ENCODE measurements at regions not wholly inside any gene's neighbourhood (a gene's known extent, or its start where the extent isn't known, plus 50 kb on each side); places are given as distances from the start of the nearest gene placed in this dataset.
A peak's percentile ranks its signal among the peaks of the same experiment; 100 is the strongest.

- Mint-ChIP-seq H3K36me3 (ENCODE audit: low read depth) (no peaks in the 10 kb centered on the region), H3K27me3 (peaks cover 23% of the 10 kb centered on the region), H3K27ac (no peak overlapping the region), H3K4me1 (peaks cover 4% of the 10 kb centered on the region), H3K4me3 (no peak overlapping the region)
- ATAC-seq, result no peak
- H3K9me3 ChIP-seq (ENCODE audit: control insufficient read depth, low read length, poor library complexity, severe bottlenecking), result no peaks in the 10 kb centered on the region
- DNase-seq, result no peak
Measured at GRCh38 chr13:53238261-53238660, 209.6 kb downstream of the OLFM4 start.

DNA sequence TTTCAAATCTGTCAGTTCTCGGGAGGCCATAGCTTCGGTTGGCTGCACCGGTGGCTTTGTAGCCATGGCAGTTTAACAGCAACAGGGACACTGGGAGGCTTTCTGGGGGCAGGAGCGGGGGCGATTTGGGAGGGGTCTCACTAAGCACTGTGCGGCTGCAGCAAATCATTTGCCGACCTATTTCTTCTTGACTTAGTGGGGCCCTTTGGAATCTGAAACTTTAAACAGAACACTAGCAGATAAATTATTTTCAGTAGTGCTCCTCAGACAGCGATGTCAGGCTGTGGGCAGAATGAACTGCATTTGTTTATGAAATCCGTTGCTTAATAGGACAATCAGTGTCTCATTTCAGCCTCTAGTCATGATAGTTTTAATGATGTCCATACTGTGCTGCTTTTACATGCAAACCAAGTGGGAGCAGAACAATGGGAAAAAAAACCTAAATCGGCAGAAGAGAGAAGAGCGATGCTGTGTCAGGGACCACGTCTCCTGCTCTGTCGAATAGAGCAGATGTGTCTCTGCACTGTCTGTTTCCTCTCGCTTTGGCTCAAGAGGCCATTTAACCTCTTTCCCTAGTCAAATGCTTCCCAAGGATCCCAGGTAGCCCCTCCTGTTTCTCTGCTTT lies 211.9 kb downstream of the OLFM4 start:
- Mint-ChIP-seq H3K4me3 (no peak overlapping the region), H3K27me3 (peaks cover 36% of the 10 kb centered on the region), H3K36me3 (ENCODE audit: low read depth) (no peaks in the 10 kb centered on the region), H3K27ac (no peak overlapping the region), H3K4me1 (peaks cover 4% of the 10 kb centered on the region)
- no peaks in the 10 kb centered on the region for H3K9me3 ChIP-seq (ENCODE audit: control insufficient read depth, low read length, poor library complexity, severe bottlenecking)
- ATAC-seq (no peak), DNase-seq (no peak)

DNA sequence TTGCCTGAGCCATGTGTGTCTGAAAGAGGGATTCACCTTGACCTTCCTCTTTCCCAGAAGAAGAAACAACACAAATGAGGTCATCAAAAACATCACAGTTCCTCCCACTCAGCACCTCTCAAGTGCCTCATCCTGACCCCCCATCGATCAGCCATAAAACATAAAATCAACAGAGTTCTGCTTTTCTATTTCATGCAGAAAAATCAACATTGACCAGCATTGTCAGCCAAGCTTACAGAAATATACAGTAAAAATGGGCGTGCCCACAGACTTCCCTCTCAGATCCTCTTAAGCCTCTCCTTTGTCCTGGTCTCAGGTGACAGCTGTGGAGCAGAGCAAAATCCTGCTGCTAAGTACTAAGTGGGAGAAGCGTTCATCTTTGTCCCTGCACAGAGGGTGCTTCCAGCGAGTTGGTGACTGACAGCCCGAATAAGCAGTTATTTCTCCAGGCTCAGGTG lies 213.3 kb downstream of the OLFM4 start:
- Mint-ChIP-seq H3K27me3 (peaks cover 36% of the 10 kb centered on the region), H3K4me1 (peaks cover 4% of the 10 kb centered on the region), H3K36me3 (ENCODE audit: low read depth) (no peaks in the 10 kb centered on the region), H3K4me3 (no peak overlapping the region), H3K27ac (no peak overlapping the region)
- DNase-seq (no peak), ATAC-seq (no peak)
- H3K9me3 ChIP-seq (ENCODE audit: control insufficient read depth, low read length, poor library complexity, severe bottlenecking), result no peaks in the 10 kb centered on the region

DNA sequence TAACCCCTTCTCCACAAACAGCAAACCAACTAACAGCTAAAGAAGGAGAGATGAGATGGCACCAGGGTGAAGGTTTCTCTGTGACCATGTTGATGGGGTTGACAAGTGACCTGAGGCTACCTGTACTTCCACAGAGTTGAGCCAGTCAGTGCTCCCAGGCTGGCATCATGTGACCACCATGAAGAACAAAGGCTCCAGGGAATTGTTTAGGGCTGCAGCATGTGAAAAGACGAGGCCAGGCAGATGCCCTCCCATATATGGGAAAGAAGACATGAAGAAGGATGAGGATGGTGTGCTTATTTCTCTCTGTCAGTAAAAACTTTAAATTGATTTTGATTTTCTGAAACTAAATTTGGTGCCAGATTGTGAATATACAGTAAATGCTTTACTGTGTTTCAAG lies 220.6 kb downstream of the OLFM4 start:
- no peak overlapping the region for H3K27ac Mint-ChIP-seq
- H3K36me3 Mint-ChIP-seq (ENCODE audit: low read depth), result no peaks in the 10 kb centered on the region
- H3K4me1 Mint-ChIP-seq, result peaks cover 2% of the 10 kb centered on the region
- H3K9me3 ChIP-seq (ENCODE audit: control insufficient read depth, low read length, poor library complexity, severe bottlenecking), result no peaks in the 10 kb centered on the region
- no peak for ATAC-seq
- peaks cover 12% of the 10 kb centered on the region for H3K27me3 Mint-ChIP-seq
- no peak for DNase-seq
- H3K4me3 Mint-ChIP-seq, result no peak overlapping the region

DNA sequence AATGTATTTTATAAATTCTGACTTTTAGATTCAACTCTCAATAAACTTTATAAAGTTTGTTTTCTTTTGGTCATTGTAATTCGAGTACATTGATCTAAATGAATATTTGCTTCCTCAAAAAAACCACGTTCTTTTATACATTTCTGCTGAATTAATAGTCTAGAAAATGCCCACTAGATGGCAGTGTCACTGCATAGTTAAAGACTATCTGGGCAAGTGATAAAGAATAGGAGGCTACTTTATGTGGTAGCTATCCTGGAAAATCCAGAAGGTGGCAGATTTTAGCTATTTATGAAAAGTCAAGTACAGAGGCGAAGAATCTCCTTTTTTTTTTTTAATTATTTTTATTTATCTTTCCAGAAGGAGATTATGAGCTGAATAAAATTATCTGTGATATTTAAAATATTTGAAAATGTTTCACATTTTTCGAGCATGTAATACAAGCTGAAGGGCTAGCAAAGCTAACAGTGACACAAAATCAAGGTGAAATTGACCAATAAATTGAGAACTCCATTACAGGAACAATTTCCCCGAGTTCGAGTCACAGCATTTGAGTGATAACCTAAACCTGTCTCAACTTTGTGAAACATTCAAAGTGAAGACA lies 221.8 kb downstream of the OLFM4 start:
- Mint-ChIP-seq H3K36me3 (ENCODE audit: low read depth) (no peaks in the 10 kb centered on the region), H3K27me3 (peaks cover 5% of the 10 kb centered on the region), H3K27ac (no peak overlapping the region), H3K4me3 (no peak overlapping the region), H3K4me1 (peaks cover 2% of the 10 kb centered on the region)
- H3K9me3 ChIP-seq (ENCODE audit: control insufficient read depth, low read length, poor library complexity, severe bottlenecking), result no peaks in the 10 kb centered on the region
- ATAC-seq (peak; percentile 47), DNase-seq (no peak)

DNA sequence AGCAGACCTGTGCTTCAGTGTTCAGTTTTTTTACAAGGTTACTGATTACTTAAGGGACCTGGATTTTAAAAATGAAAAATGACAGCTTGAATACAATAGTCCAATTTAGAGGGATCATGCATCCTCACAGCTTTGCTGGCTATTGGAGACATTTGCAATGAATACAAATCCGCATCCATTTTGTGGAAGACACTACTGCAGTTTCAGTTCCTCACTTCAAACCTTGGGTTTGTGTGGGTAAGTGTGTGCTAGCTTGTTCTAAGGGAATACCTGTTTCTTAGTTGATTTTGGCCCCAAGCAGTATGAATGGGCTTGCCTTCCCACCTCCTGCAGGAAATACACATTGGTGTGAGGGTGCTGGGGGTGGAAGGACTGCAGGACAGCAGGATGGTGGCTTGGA lies 222.4 kb downstream of the OLFM4 start:
- Mint-ChIP-seq H3K4me3 (no peak overlapping the region), H3K27me3 (peaks cover 6% of the 10 kb centered on the region), H3K4me1 (peaks cover 2% of the 10 kb centered on the region), H3K27ac (no peak overlapping the region), H3K36me3 (ENCODE audit: low read depth) (no peaks in the 10 kb centered on the region)
- no peak for DNase-seq
- H3K9me3 ChIP-seq (ENCODE audit: control insufficient read depth, low read length, poor library complexity, severe bottlenecking), result no peaks in the 10 kb centered on the region
- no peak for ATAC-seq

DNA sequence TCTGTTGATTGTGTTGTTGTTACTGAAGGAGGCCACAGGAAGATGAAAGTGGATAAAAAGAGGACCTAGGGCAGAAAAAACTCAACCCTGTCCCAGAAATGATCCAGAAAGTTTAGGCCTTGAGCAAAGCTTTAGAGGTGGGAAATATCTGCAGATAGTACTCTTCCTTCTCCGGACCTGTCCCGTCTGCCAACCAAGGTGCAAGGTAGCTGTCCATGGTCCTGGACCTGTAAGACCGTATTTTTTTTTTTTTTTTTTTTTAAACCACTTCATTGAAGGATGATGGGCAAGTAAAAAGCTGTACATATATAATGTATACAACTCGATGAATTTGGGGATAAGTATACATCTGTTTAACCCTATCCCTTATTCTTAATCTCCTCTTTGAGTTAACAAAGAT lies 225.9 kb downstream of the OLFM4 start:
- no peaks in the 10 kb centered on the region for H3K9me3 ChIP-seq (ENCODE audit: control insufficient read depth, low read length, poor library complexity, severe bottlenecking)
- DNase-seq (no peak), ATAC-seq (no peak)
- no peaks in the 10 kb centered on the region for H3K36me3 Mint-ChIP-seq (ENCODE audit: low read depth)
- peaks cover 10% of the 10 kb centered on the region for H3K27me3 Mint-ChIP-seq
- peaks cover 2% of the 10 kb centered on the region for H3K4me1 Mint-ChIP-seq
- H3K27ac Mint-ChIP-seq, result no peak overlapping the region
- no peak overlapping the region for H3K4me3 Mint-ChIP-seq

DNA sequence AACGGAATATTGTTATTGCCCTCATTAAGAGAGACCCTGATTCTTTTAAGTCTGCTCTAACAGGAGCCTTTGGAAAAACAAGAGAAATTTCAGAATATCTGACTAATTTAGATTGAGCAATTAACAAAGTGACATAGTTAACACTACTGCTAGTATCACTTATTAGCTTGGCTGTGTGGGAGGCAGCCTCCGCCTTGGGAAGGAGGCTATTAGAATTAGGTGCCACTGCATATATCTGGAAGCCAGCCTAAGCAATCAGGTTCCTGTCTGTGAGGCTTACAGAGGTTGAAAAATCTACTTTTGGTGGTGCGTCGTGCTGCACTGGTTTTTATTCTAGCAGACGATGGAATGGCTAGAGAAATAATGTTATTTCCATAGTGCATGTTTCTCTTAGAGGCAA lies 227.2 kb downstream of the OLFM4 start:
- DNase-seq, result no peak
- no peaks in the 10 kb centered on the region for H3K9me3 ChIP-seq (ENCODE audit: control insufficient read depth, low read length, poor library complexity, severe bottlenecking)
- H3K27ac Mint-ChIP-seq, result no peak overlapping the region
- H3K4me1 Mint-ChIP-seq, result peaks cover 2% of the 10 kb centered on the region
- no peak overlapping the region for H3K4me3 Mint-ChIP-seq
- H3K36me3 Mint-ChIP-seq (ENCODE audit: low read depth), result no peaks in the 10 kb centered on the region
- peaks cover 10% of the 10 kb centered on the region for H3K27me3 Mint-ChIP-seq
- ATAC-seq, result no peak

- Mint-ChIP-seq H3K4me1 (no peaks in the 10 kb centered on the region), H3K27me3 (peaks cover 6% of the 10 kb centered on the region), H3K4me3 (no peak overlapping the region), H3K36me3 (ENCODE audit: low read depth) (no peaks in the 10 kb centered on the region), H3K27ac (no peak overlapping the region)
- DNase-seq (no peak), ATAC-seq (no peak)
- H3K9me3 ChIP-seq (ENCODE audit: control insufficient read depth, low read length, poor library complexity, severe bottlenecking), result no peaks in the 10 kb centered on the region
Measured at GRCh38 chr13:53260594-53260993, 232.0 kb downstream of the OLFM4 start.

DNA sequence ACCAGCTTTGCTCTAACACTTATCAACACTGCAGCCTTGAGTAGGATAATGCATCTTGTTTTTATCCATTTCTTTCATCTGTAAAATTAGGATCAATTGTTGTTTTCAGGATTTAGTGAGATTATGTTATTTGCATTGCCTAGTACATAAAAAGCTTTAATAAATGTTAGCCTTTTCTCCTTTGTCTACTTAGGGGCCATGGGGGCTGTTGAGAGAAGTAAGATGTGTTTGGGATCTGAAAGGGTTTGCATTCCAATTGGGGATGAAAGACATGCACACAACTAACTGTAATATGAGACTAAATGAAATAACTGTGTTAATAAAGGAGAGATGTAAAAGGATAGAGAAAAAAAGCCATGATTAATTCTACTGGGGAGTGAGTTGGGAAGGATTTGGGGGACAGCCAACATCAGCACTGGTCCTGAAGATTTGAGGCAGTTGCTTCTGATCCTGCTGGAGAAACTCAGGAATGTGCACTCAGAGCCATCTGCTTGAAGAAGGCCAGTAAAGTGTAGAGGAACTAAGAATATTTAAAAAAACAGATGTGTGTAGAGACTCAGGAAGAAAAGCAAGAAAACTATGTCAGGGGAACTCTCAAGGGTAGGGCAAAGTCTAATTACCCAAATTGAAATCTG lies 236.3 kb downstream of the OLFM4 start:
- no peak overlapping the region for H3K4me3 Mint-ChIP-seq
- H3K36me3 Mint-ChIP-seq (ENCODE audit: low read depth), result no peaks in the 10 kb centered on the region
- H3K27me3 Mint-ChIP-seq, result no peaks in the 10 kb centered on the region

GRCh38 chr13:53266757-53267156 lies 238.1 kb downstream of the OLFM4 start:
- no peaks in the 10 kb centered on the region for H3K36me3 Mint-ChIP-seq (ENCODE audit: low read depth)
- no peaks in the 10 kb centered on the region for H3K27me3 Mint-ChIP-seq
- H3K27ac Mint-ChIP-seq, result no peak overlapping the region

More for the DNA sequence above, 236.3 kb downstream of the OLFM4 start:
- H3K9me3 ChIP-seq (ENCODE audit: control insufficient read depth, low read length, poor library complexity, severe bottlenecking), result no peaks in the 10 kb centered on the region
- DNase-seq, result no peak
- H3K27ac Mint-ChIP-seq, result no peak overlapping the region
- no peak for ATAC-seq
- no peaks in the 10 kb centered on the region for H3K4me1 Mint-ChIP-seq

GRCh38 chr13:53269634-53270033 lies 241.0 kb downstream of the OLFM4 start:
- Mint-ChIP-seq H3K27me3 (no peaks in the 10 kb centered on the region), H3K36me3 (ENCODE audit: low read depth) (no peaks in the 10 kb centered on the region), H3K27ac (no peak overlapping the region), H3K4me3 (no peak overlapping the region), H3K4me1 (no peaks in the 10 kb centered on the region)
- no peaks in the 10 kb centered on the region for H3K9me3 ChIP-seq (ENCODE audit: control insufficient read depth, low read length, poor library complexity, severe bottlenecking)
- DNase-seq, result no peak
- no peak for ATAC-seq

More at GRCh38 chr13:53266757-53267156, 238.1 kb downstream of the OLFM4 start:
- H3K9me3 ChIP-seq (ENCODE audit: control insufficient read depth, low read length, poor library complexity, severe bottlenecking), result no peaks in the 10 kb centered on the region
- no peak for DNase-seq
- Mint-ChIP-seq H3K4me3 (no peak overlapping the region), H3K4me1 (no peaks in the 10 kb centered on the region)
- ATAC-seq, result no peak

DNA sequence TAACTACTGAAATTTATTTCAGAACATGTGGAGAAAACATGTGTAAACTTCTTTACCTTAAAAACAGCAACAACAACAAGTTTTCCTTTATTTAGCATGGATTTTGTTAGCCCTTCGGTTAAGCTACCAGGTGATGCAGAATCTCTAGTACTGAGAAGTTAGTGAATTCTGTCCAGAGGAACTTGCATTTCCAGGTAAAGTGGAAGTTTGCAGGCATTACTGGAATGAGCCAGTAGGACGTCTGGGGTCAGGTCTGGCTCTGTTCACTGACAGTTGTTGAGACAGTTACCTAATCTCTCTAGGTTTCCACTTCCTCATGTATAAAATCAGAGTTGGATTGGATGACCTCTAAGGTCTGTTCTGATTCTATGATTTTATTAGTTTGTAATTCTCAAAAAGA lies 244.3 kb downstream of the OLFM4 start:
- Mint-ChIP-seq H3K27me3 (no peaks in the 10 kb centered on the region), H3K36me3 (ENCODE audit: low read depth) (no peaks in the 10 kb centered on the region), H3K4me3 (no peak overlapping the region), H3K4me1 (no peaks in the 10 kb centered on the region), H3K27ac (no peak overlapping the region)
- H3K9me3 ChIP-seq (ENCODE audit: control insufficient read depth, low read length, poor library complexity, severe bottlenecking), result no peaks in the 10 kb centered on the region
- DNase-seq, result no peak
- ATAC-seq, result no peak

DNA sequence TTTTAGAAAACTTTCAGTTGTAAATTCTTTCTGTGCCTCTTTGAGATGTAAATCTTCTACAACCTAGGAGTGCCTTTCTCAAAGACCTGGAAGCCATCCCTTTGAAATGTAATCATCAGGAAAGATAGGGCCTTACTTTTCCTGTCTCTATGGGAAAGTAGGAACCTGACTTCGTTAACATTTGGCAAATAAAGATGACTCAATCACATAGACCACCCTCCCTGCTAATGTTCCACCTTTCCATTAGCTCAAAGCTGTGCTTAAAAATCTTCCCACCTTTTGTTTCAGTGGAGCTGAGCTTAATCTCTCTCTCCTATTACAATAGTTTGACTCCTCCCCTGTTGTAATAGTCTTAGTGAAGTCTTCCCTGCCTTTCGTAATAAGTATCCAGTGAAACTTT lies 247.7 kb downstream of the OLFM4 start:
- ATAC-seq (no peak), DNase-seq (no peak)
- H3K9me3 ChIP-seq (ENCODE audit: control insufficient read depth, low read length, poor library complexity, severe bottlenecking), result no peaks in the 10 kb centered on the region
- Mint-ChIP-seq H3K27ac (no peak overlapping the region), H3K4me3 (no peak overlapping the region), H3K27me3 (no peaks in the 10 kb centered on the region), H3K36me3 (ENCODE audit: low read depth) (no peaks in the 10 kb centered on the region), H3K4me1 (no peaks in the 10 kb centered on the region)

Data from T-helper 17 cell (primary cell).